HG03520 (cell line): ENCODE measurements at regions not wholly inside any gene's neighbourhood (a gene's known extent, or its start where the extent isn't known, plus 50 kb on each side); places are given as distances from the start of the nearest gene placed in this dataset.
"Not testable (repeated sequence)": the region's sequence is repeated elsewhere in the genome, so short reads cannot be mapped to it uniquely, and the experiment has no call there.

Experiments
- ATAC-seq: cut with Tn5 transposase; IDR thresholded peaks from one replicate; pipeline ENCODE4 v1.9.1; 2021; ENCODE audit warnings: mild to moderate bottlenecking, moderate library complexity; ENCODE audit not compliant: unreplicated experiment

DNA sequence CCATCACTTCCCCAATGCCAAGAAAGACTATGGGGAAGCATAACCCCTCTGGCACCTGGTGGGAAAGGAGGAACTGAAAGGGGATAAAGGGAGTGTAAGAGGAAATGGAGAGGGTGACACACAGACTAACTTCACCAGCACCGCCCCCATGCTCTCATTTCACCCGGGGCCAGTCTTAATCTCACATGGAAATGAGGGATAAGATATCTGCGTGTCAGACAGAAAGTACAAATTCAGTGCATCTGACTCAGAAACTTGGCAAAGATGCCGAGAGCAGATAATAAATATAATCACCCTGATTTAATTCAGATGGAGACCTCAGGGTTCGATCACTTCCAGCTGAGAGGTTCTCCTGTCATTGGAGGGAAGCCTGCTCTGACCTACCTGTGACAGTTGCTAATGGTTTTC, 191.6 kb downstream of the DUSP6 start:
- no peak for ATAC-seq

DNA sequence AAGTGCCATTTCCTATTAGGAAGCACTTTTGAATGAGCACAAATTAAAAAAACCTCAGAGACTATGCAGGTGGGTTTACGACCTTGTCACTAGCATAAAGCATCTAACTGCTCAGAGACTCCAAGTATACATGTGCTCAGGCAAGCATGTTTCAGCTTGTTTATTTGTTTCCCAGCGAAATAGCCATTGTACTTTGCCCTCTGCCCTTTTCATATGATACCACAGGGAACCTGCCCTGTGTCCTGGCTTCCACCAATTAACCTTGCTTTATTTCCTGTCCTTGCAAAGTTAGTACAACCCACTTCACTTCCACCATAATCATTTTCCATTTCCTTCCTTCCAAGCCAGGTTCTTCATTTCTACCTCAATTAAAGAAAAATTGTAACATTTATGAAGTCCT, 194.9 kb downstream of the DUSP6 start:
- no peak for ATAC-seq

DNA sequence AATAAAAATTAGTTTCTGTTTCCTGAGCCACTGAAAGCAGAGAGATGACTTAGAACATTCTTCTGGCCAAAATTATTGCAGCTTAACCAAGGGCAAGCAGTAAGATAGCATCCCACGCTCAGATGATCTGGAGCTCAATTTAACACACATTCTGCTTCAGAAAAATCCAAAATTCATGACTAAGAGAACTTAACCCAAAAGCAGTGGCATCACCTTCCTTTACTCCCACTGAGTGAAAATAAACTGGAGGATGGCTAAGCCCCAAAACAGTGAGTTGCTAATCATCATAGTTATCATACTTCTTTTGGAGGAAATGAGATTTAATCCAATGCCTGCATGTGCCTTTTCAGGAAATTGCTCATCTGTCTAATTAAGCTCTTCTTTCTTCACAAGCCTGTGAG, 195.4 kb downstream of the DUSP6 start:
- no peak for ATAC-seq

DNA sequence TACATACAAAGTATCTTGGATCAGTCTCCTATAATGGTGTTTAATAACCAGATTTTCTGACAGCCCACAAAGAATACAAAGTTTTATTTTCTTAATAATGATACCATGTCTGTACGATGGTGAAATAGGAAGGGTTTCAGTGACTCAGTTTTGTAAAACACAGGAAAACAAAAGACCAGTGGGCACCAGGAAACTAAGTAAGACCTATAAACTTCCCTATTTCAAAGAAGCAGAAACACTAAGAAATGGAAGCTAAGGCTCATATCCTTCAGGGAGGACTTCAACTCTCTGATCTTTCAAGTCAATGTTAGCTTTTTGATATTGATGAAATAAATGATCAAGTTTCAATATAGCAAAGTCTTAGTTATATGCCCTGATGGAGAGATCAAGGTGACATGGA, 196.0 kb downstream of the DUSP6 start:
- ATAC-seq = no peak

DNA sequence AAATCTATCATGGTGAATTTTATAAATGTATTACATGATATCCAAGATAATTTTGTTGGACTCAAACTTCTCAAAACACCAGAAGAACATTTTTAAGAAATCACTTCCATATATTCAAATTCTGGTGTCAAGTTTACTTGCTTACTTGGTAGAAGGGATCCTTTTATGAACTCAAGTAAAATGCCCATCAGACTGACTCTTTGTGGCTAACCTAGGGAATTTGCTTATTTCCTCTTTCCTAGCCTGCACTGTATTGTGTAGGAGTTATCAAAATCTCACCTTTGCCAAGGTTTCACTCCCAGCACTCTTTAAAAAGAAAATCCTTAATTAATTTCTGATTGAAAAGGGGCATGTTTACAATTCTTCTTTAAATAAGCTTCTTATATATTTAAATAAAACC, 196.5 kb downstream of the DUSP6 start:
- ATAC-seq = no peak

DNA sequence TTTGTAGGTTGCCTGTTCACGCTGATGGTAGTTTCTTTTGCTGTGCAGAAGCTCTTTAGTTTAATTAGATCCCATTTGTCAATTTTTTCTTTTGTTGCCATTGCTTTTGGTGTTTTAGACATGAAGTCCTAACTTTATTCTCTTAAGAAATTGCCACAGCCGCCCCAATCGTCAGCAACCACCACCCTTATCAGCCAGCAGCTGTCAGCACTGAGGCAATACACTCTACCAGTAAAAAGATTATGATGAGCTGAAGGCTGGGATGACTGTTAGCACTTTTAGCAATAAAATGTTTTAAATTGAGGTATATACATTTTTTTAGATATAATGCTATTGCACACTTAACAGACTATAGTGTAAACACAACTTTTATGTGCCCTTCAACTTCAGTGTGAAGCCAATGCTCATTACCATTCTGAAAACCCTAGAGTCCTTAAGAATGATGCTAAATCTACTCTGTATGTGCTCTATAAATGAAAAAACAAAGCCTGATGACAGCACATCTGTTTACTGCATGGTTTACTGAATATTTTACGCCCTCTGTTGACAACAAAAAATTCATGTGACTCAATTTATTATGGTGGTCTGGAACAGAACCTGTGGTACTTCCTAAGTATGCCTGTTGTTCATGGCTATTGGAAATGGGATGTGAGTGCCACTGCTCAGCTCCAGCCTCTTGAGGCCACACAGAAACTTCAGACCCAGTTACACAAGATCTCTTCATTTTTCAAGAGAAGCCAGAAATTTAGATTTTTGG, 197.4 kb downstream of the DUSP6 start:
- no peak for ATAC-seq

DNA sequence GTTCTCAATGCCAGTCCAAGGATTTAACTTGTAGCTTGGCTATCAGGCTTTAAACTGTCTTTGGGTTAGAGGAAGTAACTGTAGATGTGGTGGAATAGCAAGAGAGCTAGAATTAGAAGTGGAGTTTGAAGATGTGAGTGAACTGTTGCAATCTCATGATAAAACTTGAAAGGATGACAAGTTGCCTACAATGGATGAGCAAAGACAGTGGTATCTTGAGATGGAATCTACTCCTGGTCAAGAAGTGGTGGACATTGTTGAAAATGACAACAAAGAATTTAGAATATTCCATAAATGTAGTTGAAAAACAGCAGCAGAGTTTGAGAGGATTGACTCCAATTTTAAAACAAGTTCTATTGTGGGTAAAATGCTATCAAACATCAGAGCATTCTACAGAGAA, 199.0 kb downstream of the DUSP6 start:
- ATAC-seq = no peak

DNA sequence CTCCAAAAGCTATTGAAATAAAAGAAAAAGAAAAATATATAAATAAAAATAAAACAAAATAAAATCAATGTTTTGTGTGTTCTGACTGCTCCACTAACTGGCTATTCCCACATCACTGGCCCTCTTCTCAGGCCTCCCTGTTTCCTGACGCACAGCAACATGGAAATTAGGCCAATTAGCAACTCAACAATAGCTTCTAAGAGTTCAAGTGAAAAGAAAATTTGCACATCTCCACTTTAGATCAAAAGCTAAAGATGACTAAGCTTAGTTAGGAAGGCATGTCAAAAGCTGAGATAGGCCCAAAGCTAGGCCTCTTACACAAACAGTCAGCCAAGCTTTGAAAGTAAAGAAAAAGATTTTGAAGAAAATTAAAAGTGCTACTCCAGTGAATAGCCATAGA, 200.8 kb downstream of the DUSP6 start:
- no peak for ATAC-seq

DNA sequence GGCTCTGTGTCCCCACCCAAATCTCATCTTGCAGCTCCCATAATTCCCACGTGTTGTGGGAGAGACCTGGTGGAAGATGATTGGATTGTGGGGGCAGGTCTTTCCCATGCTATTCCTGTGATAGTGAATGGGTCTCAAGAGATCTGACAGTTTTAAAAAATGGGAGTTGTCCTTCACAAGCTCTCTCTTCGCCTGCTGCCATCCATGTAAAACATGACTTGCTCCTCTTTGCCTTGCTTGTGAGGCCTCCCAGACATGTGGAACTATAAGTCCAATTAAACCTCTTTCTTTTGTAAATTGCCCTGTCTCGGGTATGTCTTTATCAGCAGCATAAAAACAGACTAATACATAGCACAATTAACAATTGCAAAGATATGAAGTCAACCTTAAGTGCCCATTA, 201.5 kb downstream of the DUSP6 start:
- ATAC-seq = not testable (repeated sequence)

DNA sequence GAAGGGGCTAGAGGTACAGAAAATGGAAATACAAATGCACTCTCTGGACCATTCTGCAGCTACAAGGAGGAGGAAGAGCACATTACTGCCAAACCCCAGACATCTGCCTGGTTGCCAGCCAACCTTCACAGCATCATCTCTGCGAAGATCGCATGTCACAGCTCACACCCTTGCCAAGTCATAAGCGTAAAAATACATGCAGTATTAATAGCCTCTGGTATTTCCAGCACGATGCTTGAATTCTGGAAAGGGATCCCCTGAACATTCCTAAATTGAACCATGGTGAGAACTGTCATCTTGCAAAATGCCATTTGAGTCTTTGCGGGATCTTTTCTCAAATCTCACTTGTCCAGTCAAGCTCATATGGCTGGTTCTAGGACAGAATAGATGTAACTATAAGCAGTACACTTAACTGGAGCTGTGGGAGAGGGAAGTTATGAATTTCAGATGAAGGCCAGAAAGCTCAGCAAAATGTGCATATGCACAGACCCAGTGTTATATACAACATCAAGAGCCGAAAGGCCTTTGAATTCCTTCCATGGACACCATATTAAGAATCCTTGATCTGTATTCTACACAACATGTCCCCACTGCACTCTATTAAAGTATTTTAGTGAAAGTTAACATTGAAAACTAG, 211.6 kb downstream of the DUSP6 start:
- ATAC-seq = no peak

DNA sequence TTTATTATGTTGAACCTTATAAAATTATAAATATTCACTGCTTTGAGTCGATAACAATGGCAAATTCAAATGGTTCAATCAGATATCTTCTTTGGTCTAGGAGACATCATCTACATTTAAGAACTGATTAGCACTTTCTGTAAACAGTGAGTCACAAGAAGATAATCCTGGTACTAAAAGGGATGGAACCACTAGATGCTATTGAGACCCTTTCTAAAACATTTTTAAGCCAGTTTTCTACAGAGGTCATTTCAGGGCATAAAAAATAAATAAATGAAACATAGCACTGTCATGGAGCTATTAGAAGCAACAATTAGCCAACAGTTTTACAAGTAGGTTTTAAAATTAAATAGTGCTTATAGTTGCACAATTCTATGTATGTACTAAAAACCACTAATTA, 212.2 kb downstream of the DUSP6 start:
- no peak for ATAC-seq

DNA sequence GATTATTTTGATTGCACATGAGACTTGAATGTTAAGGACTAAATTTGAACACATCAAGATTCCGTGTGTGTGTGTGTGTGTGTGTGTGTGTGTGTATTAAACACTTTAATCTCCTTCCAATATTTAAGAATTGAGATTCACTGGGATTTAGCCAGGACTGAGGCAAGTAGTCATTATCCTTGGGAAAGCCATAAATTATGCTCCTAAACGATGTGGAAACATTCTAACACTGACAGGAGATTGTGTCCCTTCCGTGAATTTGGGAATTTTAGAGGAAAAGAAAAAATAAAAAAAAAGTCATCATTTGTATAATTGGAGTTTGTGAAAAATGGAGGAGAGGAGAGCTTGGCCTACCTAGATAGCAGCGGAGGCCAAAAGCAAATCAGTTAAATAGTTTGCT, 212.9 kb downstream of the DUSP6 start:
- ATAC-seq = no peak

DNA sequence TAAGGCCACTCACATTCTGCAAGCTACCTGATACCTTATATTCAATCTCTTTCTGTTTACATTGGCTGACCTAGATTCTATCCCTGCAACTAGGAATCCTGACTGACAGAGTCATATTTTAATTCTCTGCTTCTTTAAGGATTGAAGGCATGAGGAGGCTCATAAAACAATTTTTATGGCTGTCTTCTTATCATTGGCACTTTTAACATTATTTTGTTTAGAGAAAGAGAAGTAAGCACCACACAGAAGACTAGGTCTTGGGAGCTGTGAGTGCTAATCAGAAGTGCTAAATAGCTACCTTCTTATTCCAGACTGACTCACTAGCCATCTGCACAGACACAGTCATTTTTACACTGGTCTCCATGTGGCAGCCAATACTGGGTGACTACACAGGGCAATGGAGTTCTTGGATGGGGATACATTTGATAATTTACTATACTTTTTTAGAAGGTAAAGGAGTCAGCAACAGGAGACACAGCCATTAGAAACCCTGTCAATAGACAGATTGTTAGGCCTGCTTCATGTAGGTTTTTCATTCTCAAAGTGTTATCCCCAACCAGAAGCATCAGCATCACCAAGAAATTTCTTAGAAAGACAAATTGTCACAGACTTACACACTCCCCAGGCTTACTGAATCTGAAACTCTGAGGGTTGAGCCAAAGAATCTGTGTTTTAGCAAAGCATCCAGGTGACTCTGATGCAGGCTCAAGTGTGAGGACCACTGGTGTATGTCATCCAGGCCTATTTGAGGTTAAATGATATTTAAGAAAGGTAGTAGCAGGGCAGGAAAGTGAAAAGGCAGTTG, 214.1 kb downstream of the DUSP6 start:
- ATAC-seq = no peak

DNA sequence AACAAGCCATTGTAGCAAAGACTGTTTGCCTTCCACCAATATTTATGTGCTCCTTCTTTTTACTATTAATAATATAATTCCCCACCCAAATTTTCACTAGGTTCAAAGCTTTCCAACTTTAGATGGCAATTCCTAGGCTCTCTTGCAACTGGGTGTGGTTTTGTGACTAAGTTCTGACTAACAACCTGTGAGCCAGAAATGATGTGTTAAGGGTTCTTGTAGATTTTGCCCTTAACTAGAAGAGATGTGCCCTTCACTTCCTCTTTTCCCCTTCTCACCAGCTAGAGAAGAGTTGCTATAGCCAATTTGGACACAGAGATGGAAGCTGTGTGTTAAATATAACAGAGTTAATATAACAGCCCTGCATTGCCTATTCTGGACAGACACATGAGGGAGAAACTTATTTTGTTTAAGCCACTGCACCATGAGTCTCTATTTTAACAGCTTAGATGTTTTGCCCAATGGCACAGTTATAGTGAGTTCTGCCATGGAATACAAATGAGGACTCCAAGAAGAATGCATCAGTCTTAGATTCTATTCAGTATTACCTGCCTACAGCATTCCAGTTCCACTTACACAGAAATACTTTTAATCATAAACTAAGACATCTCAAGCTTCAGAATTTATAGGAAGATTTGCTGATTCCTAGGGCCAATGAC, 216.2 kb downstream of the DUSP6 start:
- ATAC-seq = no peak

DNA sequence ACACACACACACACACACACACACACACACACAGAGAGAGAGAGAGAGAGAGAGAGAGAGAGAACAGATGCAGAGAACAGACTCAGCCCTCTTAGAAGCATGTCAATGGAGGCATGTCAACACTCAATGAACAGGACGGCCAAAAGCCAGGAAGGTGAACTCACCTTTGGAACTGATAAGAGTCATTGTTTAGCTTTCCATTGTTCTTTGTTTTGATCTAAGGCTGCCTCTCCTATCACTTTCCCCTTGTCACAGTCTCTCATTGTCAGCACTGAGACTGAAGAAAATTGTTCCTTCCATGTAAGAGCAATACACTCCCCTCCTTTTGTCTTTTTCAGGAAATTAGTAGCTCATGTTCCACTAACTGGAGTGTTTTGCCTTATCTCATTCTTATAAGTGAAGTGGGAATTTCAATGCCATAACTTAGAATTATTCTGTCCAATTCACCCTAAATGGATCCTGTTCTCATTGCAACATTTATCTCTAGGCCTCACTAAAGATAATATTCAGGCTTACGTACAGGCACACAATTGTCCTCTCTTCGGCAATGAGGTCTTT, 218.0 kb downstream of the DUSP6 start:
- no peak for ATAC-seq

DNA sequence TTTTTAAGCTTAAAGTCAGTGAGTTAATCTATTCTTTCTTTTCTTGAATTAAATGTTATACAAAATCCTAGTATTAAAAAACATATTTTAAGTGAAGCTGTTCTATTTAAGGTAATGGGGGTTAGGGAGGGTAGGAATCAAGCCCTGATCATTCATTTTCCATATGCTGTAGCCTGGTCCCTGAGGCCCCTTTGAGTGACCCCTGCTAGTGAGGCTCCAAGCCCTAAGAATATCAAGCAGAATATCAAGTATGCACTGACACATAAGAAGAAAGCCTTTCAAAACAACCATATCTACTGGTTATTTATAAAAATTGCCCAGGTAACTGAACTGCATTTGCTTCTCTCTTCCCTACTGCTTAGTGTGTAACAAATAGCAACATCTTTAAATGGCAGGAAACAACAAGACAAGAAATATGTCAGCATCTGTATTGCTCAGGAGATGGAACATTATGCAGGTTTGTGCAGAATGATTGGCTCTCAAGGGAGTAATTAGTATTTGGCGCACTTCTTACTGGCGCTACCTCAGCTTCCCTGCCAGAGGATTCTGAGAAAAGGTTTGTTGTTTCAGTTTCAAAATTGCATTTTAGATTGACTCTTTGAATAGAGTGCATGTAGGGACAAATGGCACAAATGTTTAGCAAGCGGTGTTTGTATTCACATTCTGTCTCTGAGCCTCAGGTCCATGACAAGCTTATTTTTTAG, 223.0 kb downstream of the DUSP6 start:
- ATAC-seq = no peak

DNA sequence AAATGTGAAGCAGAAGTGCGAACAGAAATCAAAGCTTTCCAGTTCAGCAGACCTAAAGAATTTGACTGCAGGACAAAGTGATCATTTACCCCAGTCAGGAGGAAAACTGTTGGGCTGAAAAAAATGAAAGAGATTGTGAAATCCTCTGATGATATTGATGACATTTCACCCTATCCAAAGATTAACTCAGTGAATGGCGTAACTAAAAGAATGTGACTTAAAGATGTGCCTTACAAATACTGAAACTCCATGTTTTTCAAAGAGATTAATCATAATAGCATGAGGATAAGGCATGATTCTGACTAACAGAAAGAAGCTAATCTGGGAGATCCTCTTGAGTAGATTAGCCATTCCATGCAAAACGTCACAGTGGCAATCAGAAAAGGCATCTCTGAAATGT, 225.6 kb downstream of the DUSP6 start:
- ATAC-seq = no peak

DNA sequence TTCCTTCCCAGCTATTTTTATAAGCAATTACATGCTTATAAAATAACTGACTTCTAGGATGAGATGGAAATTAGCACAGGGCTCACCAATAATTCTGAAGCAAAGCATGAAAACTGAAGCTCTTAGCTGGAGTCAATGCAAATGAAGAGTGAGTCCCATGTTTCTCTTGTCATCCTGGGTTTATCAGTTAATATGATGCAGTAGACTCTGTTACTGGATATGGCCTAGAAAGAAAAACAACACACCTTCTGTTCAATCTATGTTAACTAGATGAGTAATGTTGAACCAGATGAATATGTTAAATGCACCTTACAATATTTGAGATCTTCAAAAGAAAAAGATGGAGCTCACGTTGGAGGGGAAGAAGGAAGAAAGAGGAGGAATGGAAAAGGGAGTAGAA, 229.4 kb downstream of the DUSP6 start:
- ATAC-seq = no peak

DNA sequence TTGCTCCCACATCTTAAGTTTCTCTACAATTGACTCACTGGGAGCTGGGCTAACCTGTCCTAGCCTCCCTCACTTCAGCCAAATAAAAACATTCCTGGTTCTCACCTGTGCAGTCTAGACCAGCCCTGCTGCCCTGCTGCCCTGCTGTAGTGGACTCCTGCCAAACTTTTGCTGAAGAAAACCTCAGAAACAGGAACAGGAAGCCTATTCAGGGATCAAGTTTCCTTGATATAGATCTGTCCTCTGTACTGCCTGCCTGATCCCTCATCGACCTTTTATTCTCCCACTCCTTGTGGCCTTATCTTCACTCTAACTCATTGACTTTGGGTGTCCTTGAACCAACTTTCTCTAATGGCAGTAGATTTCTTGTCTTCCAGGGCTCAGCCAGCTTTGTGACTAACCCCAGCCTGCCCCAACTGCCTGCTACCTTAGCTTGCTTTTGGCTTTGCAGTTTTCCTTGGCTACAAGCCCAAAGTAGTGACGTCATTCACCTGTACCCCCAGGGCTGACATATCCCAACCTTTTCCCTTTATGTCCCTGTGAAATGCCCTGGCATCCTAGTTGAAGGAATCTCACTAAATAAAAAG, 234.8 kb downstream of the DUSP6 start:
- no peak for ATAC-seq

DNA sequence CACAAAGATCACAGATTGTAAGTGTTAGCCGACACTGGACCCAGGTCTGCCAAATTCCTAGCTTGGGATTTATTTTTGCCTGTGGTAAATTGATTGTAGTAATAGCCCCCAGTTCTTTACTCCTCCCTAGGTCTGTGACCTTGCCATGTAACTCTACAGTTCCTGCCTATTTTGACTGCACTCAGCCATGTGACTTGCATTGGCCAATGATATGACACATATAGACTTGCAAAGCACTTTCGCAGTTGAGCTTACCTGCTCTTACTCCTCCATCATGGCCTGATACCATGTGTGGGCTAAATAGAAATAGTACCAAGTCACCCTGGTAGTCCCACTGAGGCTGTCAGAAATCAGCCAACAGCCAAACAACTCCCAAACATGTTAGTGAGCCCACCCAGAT, 240.3 kb downstream of the DUSP6 start:
- ATAC-seq = no peak
